ENCODE measurements at regions not wholly inside any gene's neighbourhood (a gene's known extent, or its start where the extent isn't known, plus 50 kb on each side); places are given as distances from the start of the nearest gene placed in this dataset.

- no peak for DNase-seq
Measured at GRCh38 chr20:19807946-19808330, 49.9 kb downstream of the RIN2 start.

- DNase-seq = no peak
Measured at GRCh38 chr20:19808498-19808897, 50.4 kb downstream of the RIN2 start.

GRCh38 chr20:19809505-19809904 lies 51.4 kb downstream of the RIN2 start:
- no peak for DNase-seq

- no peak for DNase-seq
Measured at GRCh38 chr20:19811231-19811630, 53.2 kb downstream of the RIN2 start.

- no peak for DNase-seq
Measured at GRCh38 chr20:19812056-19812455, 54.0 kb downstream of the RIN2 start.

GRCh38 chr20:19812696-19813095 lies 54.6 kb downstream of the RIN2 start:
- no peak for DNase-seq

GRCh38 chr20:19813846-19814640 lies 56.0 kb downstream of the RIN2 start:
- no peak for DNase-seq

- no peak for DNase-seq
Measured at GRCh38 chr20:19815553-19815991, 57.5 kb downstream of the RIN2 start.

- DNase-seq = no peak
Measured at GRCh38 chr20:19816386-19816785, 58.3 kb downstream of the RIN2 start.

GRCh38 chr20:19817017-19817416 lies 59.0 kb downstream of the RIN2 start:
- DNase-seq = no peak

- no peak for DNase-seq
Measured at GRCh38 chr20:19819149-19819548, 61.1 kb downstream of the RIN2 start.

GRCh38 chr20:19820555-19821211 lies 62.6 kb downstream of the RIN2 start:
- DNase-seq = no peak

GRCh38 chr20:19821606-19822005 lies 63.5 kb downstream of the RIN2 start:
- no peak for DNase-seq

- no peak for DNase-seq
Measured at GRCh38 chr20:19823216-19823615, 65.2 kb downstream of the RIN2 start.

GRCh38 chr20:19823971-19824370 lies 65.9 kb downstream of the RIN2 start:
- no peak for DNase-seq

- no peak for DNase-seq
Measured at GRCh38 chr20:19824861-19825260, 66.8 kb downstream of the RIN2 start.

- DNase-seq = no peak
Measured at GRCh38 chr20:19826179-19826914, 68.3 kb downstream of the RIN2 start.

- no peak for DNase-seq
Measured at GRCh38 chr20:19827818-19828217, 69.8 kb downstream of the RIN2 start.

GRCh38 chr20:19828232-19828631 lies 70.2 kb downstream of the RIN2 start:
- peak; percentile 2 for DNase-seq

- DNase-seq = no peak
Measured at GRCh38 chr20:19830211-19830785, 72.2 kb downstream of the RIN2 start.

GRCh38 chr20:19832875-19833274 lies 74.8 kb downstream of the RIN2 start:
- DNase-seq = no peak

GRCh38 chr20:19833395-19833794 lies 75.3 kb downstream of the RIN2 start:
- no peak for DNase-seq

GRCh38 chr20:19834287-19834686 lies 76.2 kb downstream of the RIN2 start:
- no peak for DNase-seq

- no peak for DNase-seq
Measured at GRCh38 chr20:19834783-19835182, 76.7 kb downstream of the RIN2 start.

Data from GF-D8 (cell line).